Middle frontal gyrus (tissue), 1 donor: ENCODE measurements at regions not wholly inside any gene's neighbourhood (a gene's known extent, or its start where the extent isn't known, plus 50 kb on each side); places are given as distances from the start of the nearest gene placed in this dataset.
"Not testable (repeated sequence)": the region's sequence is repeated elsewhere in the genome, so short reads cannot be mapped to it uniquely, and the experiment has no call there.

Experiments
- DNase-seq: peaks from one replicate; pipeline ENCODE4 v3.0.0-alpha.2; 2015; ENCODE audit warnings: low spot score; ENCODE audit errors: extremely low spot score

DNA sequence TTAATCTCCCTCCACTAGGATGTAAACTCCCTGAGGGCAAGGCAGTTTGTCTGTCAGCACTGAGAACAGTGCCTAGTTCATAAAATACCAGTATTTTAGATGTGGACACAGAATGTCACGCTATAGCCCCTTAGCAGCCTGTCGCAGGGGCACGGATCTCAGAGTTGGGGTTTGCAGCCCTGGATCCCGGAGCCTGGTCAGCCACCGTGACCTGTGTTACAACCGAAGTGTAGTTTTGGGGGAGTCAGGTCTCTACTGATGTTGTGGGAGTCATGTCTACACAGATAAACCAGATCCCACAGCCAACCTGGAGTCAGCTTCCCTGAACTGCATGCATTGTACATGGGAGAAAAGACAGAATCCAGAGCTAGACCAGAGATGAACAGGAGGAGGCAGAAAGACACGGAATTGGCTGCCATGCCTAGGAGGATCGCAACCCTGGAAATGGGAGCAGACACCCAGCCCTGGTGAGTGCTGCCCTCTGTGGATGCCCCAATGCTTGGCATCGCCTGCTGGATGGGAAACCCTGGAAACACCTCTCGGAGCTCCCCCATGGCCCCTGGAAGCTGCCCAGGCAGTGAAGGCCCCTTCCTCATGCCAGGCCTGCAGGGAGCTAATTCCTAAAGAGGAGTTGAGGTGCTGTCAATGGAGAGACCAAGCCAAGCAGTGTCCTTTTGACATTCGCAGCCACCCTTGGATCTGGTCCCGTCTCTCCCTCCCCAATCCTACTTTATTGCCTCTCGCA lies 851.3 kb downstream of the TBC1D22A start:
- no peak for DNase-seq

DNA sequence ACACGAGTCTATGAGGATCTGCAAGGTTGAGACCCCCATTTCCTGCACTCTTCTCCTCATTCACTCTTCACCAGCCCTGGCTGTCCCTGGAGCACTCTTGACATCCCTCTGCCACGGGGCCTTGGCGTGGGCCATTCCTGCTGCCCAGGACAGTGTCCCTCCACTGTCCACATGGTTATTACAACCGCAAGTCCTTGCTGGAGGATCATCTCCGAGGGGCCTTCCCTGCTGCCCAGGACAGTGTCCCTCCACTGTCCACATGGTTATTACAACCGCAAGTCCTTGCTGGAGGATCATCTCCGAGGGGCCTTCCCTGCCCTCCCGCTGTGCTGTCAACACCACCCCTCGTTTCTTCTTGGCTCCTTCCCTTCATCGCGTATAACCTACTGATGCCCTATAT lies 850.7 kb downstream of the TBC1D22A start:
- DNase-seq = not testable (repeated sequence)

DNA sequence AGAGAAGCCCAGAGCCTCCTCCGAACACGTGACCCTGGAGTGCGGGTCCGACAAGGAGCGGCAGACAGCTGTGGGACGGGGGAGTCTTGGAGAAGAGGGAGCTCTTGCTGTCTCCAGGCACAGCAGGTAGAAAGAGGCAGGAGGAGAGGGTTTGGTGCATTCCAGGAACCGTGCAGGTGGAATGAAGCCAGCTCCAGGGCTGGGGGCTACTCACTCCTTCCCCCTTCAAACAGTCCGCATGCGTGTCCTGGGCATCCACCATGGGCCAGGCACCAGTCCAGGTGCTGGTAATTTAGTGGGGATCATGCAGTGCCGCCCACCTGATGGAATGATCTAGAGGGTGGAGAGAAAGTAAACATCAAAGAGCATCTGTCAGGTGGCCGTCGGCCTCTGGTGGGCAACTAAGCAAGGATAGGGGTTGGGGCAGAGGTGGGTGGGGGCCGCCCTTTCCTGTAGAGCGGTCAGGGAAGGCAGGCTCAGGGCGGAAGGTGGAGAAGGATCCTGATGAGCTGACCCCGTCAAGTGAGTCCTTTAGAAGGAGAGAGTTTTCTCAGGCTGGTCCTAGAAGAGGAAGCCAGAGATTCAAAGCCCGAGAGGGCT lies 850.0 kb downstream of the TBC1D22A start:
- no peak for DNase-seq

DNA sequence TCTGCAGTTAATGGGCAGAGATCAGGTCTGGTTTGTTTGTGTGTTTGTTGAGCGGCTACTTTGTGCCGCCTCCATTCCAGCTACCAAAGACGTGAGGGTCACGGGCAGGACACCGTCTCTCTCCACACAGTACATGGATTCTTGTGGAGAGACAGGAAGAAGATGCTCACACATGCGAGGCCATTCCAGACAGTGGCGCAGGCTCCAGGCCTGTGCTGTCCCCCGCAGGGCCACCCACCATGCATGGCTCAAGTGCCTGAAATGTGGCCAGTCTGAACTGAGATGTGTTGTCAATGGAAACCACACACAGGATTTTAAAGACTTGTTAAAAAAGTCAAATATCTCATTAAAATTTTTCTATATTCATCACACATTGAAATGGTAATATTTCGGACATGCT lies 848.3 kb downstream of the TBC1D22A start:
- DNase-seq = no peak

DNA sequence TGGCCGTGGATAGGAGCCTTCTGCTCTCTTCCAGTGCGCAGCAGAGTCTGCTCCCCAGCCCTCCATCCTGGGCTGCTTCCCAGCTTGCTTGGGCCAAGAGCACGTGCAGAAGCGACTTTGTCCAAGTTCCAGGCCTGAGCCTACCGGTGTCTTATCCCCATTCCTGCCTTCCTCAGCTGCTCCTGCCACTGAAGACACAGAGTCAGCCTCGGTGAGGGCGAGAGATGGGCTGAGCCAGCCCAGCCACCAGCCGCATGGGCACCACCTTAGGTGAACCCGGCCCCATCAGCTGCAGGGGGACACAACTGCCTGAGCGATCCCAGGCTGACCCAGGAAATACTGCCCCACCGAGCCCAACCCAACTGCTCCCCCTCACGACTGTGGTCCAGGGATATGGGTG lies 847.8 kb downstream of the TBC1D22A start:
- no peak for DNase-seq

DNA sequence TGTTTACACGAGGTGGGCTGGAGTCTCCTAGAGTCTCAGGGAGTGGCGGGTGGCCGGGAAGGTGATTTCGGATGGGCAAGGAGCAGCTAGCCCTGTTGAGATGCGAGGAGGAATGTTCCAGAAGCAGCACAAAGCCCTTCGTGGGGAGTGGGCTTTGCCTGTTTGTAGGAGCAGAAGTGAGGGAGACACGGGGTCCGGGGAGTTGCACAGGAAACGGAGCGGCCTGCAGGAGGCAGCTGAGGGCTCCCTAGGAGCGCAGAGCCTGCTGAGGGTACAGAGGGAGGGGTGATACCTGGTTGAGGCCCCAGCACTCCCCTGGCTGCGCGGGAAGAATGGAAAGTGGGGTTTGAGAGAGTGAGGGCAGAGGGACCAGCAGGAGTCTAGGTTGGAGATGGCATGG lies 847.2 kb downstream of the TBC1D22A start:
- DNase-seq = no peak

DNA sequence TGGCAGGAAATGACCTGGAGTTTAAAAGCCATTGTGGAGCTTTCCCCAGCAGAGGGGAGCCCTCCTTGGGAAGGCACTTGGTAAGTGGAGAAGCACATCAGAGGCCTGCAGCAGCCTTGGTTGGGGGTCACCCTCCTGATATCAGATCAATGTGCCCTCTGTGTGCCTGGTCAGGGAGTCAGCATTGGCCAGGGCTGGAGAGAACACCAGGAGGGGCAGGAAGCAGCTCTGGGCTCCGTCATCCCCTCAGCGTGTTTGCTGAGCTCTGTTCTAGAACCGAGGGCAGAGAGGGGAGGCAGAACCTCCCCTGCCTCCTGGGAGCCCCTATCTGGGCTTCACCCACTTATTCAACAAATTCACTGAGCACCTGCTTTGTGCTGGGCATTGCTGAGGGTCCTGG lies 846.0 kb downstream of the TBC1D22A start:
- no peak for DNase-seq

DNA sequence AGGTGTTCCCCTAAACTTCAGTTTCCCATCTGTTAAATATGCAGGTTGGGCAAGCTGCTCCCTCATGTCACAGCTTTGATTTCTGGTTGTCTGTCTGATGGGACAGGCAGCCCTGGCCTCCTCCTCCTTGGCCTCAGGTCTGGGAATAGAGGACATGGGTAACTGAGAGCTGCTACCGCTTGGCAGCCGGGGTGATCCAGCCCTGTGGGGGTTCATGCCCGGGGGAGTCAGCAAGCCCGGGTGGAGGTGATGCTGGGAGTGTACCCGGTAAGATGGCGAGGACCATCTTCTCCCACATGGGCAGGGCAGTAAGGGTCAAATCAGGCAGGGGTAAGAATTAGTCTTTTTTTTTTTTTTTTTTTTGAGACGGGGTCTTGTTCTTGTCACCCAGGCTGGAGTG lies 845.0 kb downstream of the TBC1D22A start:
- DNase-seq = no peak

DNA sequence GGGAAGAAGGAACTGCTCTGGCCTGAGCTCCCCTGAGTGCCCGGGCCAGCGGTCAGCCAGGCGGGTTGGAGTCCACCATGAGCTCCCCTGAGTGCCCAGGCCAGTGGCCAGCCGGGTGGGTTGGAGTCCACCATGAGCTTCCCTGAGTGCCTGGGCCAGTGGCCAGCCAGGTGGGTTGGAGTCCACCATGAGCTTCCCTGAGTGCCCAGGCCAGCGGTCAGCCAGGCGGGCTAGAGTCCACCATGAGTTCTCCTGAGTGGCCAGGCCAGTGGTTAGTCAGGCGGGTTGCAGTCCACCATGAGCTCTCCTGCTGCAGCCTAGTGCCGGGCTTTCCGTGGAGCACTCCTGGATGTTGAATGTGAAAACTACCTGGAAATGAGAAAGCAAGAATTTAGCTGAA lies 844.0 kb downstream of the TBC1D22A start:
- DNase-seq = no peak

DNA sequence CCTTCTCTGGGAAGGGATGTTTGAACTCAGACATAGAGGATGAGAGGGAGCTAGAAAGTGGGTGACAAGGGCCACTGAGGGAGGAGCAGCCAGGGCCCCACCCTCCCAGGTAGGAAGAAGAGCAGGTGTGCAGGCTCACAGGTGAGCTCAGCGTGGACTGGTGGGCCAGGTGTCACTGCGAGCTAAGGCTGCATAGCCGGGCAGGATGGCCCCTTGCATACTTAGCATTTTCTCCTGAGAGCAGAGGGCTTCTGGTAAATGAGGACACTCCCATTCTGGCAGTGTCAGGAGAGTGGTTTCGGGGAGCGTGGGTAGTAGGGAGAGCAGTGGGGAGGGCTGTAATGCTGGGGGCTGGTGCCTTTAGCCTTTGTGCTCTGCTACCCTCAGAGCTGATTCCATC lies 843.4 kb downstream of the TBC1D22A start:
- DNase-seq = no peak

DNA sequence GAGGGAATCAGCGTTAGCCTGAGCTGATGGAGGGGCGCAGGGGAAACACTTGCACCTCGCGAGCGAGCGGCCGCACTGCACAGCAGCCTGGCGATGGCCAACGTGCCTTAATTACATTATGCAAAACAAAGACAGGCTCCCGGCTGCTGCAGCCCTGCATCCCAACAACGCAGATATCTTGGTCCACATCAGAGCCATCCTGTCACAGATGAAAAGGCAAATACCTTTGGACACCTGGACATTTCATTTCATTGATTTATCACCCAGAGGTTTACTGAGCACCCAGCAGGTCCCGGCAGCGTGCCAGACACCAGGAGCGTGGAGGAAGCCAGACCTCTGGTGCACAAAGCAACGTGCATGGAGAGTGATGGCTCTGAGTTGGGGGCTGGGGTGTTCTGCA lies 843.0 kb downstream of the TBC1D22A start:
- DNase-seq = no peak

DNA sequence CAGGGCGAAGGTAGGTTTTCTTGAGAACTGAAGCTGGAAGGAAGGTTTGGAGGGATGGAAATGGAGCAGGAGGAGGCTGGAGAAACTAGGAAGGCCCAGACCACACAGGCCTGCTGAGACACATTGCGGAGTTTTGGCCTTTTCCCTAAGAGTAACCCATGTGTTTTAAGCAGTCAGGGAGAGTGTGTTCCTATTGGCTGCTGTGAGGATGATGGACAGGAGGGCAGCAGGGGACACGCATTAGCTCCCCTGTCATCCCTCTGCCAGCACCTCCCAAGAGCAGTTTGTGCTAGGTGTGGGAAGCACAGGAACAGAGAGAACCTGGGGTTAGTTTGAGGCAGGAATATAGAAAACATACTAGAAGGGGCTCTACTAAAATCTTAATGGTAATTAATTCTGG lies 842.1 kb downstream of the TBC1D22A start:
- no peak for DNase-seq

DNA sequence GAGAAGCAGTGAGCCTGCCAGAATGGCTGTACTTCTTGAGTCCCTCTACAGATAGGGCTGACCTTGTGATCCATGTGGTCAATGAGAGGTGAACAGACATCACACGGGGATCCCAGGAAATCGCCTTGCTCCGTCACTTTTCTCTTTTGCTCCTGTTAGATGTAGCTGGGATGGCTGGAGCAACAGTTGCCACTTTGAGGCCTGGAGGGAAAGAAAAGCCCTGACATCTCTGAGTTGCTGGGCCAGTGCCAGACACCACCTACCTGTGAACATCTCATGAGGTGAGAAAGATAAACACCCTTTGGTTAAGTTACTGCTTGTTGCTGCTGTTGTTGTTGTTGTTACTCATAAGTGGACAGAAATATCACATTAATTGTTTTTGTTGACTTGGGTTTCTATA lies 840.3 kb downstream of the TBC1D22A start:
- no peak for DNase-seq

DNA sequence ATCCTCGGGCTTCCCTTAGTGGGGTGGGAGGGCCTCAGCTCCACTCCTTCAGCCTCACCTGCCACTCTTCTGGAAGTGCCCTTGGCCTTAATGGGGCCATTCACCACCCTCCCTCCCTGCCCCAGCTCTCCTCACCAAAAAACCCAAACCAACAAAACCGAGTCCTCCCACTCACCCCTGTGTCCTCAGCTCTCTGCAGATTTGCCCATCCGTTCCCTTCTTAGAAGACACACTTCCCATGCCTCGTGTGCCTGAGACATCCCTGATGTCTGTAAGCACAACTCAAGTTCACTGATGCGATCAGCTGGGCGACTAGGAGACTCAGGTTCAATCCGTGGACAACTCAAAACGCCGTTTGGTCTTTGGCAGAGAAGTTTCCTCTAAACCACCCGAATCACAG lies 839.2 kb downstream of the TBC1D22A start:
- DNase-seq = no peak

DNA sequence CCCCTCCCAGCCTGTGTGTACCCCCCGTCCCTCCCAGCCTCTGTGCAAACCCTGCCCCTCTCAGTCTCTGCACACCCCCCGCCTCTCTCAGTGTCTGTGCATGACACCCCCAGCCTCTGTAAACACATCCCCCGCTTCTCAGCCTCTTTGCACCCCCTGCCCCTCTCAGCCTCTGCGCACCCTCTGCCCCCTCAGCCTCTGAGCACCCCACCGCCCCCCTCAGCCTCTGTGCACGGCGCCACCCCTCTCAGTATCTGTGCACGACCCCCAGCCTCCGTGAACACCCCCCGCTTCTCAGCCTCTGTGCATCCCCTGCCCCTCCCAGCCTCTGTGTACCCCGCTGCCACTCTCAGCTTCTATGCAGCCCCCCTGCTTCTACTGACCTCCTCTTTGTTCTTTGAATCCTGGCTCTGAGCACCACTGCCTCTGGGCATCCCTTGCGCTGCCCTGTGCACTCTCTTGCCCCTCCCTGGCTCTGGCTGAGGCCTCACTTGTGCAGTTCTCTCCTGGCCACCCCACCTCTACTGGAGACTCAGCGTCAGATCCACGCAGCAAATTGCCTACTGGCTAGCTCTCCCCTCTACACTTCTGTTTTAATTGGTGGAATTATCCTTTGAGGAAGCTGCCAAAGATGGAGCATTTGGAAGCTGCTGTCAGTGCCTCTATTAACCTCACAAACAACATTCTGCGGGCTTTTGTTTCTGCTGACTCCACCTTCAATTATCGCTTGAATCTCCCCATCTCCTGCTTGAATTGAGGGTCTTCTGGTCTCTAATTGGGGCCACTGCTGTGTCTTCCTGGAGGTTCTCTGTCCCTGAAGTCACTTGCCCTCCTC lies 838.6 kb downstream of the TBC1D22A start:
- no peak for DNase-seq

DNA sequence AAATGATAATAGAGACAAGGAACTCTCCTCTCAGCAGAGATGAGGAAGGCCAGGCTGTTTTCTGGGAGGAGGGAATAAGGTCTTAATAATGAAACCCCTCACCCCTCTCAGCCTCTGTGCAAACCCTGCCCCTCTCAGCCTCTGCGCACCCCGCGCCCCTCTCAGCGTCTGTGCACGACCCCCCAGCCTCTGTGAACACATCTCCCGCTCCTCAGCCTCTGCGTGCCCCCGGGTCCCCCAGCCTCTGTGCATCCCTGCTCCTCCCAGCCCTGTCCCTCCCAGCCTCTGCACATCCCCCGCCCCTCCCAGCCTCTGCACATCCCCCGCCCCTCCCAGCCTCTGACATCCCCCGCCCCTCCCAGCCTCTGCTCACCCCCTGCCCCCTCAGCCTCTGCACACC lies 837.8 kb downstream of the TBC1D22A start:
- no peak for DNase-seq

DNA sequence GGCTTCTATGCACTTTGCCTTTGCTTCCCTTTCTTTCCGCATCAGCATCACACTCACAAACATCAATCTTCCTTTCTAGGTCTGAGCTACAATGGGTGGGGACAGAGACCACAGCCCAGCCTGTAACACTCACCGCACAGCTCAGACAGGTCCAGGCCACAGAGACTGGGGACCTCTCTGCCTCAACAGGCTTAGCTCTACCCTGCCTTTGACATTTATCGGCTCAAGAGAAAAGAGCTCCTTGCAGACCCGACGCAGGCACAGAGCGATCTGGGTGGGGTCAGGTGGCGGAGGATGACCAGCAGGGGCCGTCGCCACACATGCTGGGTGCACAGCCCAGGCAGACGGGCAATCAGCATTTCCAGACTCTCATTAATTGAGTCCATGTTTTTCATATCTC lies 837.3 kb downstream of the TBC1D22A start:
- no peak for DNase-seq

DNA sequence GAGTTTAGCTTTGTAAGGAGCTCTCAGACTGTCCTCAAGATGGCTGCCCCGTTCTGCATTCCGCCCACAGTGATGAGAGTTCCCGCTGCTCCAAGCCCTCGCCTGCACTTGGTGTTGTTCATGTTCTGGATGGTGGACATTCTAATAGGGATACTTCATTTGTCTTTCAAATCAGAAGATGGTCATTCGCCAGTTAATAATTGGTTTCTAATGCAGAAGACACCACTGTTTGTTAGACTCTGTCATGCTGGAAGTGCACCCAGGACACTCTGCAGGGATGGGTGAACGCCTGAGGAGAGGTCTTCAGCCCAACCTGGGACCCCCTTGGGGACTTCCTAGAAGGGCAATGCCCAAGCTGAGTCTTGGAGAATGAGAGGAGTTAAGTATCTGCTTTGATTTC lies 836.4 kb downstream of the TBC1D22A start:
- DNase-seq = no peak

DNA sequence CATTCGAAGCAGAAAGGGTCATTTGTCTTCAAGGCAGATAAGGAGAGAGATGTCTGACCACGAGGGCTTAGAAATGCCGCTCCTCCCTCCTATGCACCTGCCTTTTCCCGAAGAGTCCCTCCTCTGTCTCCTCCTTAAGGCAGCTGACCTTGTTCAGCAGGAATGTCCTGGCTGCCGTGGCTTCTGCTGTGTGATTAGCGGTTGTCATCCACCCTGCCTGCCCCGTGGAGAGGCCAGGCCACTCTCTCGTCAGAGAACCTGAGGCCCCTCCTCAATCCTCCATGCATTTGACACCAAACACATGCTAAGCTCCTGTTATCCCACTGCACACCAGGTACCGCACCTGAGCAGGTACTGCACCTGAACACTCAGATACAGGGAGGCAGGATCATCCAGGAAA lies 834.6 kb downstream of the TBC1D22A start:
- DNase-seq = no peak

DNA sequence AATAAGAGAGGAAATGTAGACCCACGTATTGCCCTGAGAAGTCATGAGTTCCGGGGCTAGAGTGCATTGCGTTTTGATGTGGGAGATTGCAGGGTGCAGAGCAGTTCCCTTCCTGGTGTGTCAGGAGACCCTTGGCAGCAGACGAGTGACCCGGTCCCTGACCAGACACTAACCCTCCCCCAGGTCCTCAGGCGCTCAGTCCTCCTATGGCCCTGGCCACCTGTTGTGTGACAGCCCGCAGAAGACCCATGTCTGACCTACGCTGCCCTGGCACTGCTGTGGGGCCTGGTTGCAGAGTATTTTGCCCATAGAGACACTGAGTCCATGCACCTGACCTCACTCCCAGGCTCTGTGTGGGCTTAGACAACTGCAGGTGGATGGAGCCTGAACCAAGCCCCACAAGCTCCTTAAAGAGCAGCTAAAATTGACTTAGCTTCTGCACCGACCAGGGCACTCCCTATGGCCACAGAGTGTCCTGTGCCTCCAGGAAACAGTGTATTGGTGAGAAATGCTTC lies 833.8 kb downstream of the TBC1D22A start:
- DNase-seq = no peak

DNA sequence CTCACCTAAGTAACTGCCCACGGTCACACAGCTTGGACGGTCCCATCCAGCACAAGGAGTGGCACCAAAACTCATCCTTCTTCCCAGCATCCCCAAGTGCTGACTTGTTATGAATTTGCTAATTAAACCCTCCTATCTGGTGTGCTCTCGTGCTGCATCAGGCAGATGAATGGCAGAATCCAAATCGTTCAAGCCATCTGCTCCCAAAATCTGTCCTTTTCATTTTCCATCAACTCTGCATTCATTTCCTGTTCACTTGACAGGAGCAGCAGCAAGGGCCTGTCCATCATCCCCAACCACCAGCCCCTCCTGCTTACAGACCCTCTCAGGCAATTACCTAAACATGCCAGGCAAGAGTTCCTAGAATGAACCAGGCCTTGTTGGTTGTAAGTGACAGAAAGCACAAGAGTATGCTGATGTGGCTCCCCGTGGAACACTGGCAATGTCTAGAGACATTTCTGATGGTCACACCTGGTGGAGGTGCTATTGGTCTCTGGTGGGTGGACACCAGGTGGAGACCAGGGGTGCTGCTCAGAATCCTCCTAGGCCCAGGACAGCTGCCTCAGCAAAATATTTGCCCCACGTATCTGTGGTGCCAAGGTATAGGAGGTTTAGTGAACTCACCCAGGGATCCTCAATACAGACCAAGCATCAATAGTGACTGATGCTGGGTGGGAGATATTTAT lies 832.5 kb downstream of the TBC1D22A start:
- DNase-seq = no peak

DNA sequence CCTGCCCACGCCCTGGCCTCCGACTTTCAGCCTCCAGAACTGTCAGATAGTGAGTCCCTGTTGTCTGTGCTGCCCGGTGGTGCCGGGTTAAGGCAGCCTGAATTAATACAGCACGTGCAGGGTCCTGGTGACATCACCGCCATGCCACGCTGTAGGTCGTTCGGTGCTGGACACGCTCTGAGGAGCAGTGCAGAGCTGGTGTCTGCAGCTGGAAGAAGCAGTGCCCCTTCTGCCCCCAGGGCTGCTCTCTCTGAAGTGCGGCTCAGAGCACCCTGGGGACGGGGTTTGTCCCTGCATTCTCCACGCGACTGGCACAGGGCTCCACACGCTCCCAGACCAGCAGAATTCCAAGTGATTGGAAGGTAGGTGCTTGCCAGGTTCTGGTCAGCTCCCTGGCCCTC lies 831.5 kb downstream of the TBC1D22A start:
- no peak for DNase-seq
